HG03565 (cell line): ENCODE measurements at regions not wholly inside any gene's neighbourhood (a gene's known extent, or its start where the extent isn't known, plus 50 kb on each side); places are given as distances from the start of the nearest gene placed in this dataset.
"Not testable (repeated sequence)": the region's sequence is repeated elsewhere in the genome, so short reads cannot be mapped to it uniquely, and the experiment has no call there.

Experiments used
- ATAC-seq: cut with Tn5 transposase; IDR thresholded peaks from one replicate; pipeline ENCODE4 v1.9.1; 2021; ENCODE audit warnings: mild to moderate bottlenecking, moderate library complexity; ENCODE audit not compliant: unreplicated experiment

DNA sequence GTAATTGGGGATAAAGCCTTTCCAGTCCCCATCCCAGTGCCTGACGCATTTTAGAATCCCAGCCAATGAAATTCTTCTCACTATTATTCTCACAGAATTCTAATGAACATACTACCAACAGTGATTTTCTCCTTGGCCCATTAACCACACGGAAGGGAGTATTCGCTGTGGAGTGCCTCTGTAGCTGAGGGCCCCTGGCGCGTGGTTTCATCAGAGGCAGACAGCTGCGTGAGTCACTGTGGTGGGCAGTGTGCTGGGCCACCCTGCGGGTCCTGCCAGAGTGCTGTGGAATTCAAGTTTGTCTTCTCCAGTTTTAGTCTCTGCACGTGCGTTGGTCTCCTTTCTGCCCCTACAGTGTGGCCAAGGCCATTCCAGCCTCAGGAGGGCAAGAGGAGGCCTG is 335.4 kb upstream of the FAT1 start:
- no peak for ATAC-seq

DNA sequence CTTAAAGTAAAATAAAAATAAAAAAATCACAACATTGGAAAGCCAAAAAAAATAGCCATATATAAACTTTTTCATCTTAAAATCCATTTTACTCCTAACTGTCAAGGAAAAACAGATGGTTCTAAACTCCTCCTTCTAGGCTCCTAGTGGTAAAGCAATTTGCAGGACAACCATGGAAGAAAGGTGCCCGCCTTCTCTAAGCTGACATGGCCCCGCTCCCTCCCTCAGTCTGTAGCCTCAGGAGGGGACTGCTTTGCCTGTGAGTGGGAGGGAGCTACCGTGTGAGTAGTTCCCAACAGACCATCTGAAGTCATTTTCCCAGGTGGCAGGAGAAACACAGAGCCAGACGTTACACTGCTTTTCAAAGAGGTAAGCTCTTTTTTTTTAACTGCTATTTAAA is 336.2 kb upstream of the FAT1 start:
- no peak for ATAC-seq

DNA sequence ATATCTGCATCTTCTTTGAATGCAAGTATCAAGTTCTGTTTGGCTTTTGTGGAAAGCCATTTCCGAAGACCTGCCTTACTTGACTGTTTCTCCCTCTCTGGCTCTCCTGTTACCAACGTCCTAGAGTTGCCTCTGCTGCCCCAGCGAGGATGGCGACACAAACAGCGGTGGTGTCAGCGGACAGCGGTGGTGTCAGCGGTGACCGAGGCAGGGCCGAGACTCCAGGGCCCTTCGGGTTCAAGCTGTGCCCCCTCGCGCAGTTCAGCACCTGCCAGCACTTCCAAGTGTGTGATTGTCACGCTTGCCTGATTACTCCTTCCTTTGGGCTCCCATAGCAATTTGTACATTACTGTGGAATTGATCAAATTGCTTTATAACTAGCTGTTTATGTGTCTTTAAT is 336.9 kb upstream of the FAT1 start:
- ATAC-seq: no peak

DNA sequence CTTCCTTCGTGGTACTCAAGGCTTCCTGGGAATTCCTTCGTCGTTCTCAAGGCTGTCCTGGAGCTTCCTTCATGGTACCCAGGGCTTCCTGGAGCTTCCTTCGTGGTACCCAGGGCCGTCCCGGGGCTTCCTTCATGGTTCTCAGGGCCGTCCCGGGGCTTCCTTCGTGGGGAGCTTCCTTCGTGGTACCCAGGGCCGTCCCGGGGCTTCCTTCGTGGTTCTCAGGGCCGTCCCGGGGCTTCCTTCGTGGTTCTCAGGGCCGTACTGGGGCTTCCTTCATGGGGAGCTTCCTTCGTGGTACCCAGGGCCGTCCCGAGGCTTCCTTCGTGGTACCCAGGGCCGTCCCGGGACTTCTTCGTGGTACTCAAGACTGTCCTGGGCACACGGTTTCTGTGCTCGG is 339.6 kb upstream of the FAT1 start:
- no peak for ATAC-seq

DNA sequence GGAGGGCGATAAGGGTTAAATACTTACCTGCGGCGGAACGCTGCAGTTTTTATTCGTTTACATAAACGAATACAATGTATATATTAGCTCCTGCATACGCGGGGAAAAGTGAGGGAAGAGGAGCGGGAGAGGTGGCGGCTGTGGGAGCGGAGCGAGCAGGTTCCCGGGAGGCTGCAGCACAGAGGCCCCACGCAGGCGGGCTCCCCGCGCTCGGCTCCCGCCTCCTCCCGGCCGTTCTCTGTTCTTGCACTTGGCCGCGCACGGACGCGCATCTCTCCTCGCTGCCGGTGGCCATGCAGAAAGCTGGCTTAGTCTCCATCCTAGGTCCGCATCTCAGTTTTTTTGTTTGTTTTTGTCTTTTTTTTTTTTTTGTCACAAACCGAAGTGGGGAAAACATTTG is 340.4 kb upstream of the FAT1 start:
- ATAC-seq: no peak

DNA sequence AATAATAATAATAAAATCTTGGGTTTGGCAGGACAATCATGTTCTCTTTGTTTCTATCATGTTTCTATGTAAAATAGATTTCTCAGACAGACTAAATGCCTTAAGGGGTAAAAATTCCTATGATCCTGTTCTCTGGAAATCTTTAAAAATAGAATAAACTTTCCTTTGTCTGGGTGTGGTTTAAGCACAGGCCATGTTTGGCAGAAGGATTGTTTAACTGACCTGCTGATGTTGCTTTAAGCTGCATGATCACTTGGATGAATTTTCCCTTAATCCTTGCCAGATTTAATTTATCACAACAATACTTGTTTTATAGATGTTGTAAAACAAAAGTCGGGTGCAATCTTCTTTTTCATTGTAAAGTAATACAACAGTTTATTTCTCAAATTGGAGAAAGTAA is 341.7 kb upstream of the FAT1 start:
- no peak for ATAC-seq

DNA sequence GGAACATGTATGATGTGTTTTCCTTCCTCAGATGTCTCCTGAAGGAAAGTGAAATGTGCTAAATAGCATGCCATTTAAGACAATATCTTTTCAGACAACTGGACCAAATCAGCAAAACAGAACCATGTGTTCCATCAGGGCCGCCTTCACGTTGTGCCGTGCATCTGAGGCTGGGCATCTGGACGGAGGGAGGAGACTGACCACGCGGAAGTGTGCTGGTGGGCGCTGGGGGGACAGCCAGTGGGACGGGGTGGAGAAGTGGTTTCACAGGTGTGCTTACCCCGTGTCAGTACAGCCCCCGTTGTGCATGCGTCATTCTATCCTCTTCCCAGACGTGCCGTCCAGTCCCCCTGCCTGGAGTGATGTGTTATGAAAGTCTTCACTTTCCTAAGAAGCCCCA is 342.1 kb upstream of the FAT1 start:
- no peak for ATAC-seq

DNA sequence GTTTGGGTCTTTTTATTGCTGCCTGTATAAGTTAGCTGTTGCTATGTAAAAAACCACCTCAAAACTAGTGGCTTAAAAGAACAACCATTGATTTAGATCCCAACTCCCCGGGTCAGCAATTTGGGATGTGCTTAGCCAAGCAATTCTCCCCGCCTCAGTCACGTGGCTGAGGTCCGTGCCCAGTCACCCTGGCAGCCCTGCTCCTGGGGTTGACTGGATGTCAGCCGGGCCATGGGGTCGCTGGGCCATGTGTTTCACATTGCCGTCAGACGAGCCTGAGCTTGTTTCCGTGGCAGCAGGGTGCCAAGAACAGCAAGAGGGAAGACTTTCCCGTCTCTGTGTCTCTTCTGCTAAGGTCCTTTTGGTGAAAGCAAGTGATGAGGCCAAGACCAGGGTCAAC is 345.7 kb upstream of the FAT1 start:
- ATAC-seq: no peak

DNA sequence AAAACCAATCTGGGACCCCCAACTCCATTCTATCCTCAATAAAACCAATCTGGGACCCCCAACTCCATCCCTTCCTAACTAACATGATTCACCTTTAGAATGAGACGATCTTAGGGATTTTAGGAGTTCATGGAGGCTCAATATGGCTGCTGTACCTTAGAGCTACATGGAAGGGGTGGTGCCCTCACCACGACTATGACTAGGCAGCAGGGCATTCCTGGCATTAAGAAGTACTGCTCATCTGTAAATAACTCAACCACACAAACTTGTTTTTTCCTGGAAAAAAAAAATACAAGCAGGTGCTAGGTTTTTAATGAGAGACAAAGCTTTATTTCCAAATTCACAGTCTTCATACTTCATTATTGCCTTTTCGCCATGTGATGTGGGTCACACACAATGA is 346.5 kb upstream of the FAT1 start:
- no peak for ATAC-seq

DNA sequence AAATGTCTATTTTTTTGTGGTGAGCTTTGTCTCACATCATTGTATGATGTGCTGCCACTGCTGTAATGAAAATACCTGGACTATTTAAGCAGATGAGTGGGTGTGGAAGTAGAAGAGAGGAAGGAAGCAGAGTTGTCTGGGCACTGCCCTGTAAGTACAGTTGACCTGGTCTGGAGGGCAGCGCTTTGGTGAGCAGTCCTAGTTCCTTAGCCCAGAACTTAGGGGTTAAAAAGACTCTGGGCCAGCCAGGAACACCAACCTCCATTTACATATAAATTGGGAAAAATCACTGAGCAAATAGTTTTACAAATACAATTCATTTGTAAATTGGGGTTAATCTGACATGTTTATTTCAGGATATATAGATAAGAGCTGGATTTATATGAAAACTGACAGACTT is 347.1 kb upstream of the FAT1 start:
- ATAC-seq: no peak

DNA sequence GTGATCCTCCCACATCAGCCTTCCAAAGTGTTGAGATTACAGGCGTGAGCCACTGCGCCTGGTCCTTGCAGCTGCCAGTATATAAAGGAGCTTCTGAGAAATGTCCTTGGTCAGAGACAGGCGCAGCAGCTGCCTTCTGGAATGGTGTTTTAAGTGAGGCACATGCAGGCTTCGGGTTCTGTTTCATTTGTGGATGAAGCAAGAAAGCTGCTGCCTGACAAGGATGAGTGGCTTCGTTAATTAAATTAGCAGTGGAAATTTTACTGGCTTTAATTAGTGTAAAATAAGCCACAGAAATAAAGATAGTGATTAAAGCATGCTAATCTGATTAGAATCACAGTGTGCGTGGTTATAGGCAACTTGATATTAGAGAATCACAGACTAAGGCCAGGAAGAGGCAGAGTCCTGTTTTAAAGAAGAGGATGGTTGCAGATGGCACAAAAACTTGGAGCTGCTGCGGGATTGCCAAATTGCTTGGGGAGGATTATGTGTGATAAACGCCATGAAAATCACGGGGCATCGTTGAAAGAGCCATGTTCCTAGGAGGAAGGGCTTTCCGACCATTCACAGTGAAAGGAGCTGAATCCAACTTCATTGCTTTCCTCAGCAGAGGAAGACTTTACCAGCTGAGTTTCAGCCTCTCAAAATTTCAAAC is 348.4 kb upstream of the FAT1 start:
- no peak for ATAC-seq

DNA sequence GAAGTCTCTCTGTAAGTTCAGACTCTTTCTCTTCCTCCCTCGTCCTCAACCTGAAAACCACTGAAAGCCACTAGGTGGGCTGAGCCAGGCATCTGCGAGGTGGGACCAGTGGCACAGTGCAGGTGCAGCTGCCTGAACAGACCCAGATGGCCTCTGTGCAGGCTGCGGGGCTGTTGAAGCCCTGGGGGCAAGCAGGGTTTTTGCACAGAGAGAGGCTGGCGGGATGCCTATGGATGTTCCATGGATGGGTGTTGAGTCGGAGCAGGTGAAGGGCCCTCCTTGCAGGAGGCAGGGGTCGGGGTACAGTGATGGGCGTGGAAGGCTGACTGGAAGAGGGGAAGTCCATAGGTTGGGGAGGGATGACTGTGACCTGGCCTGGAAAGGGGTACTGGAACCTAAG is 350.2 kb upstream of the FAT1 start:
- ATAC-seq: no peak

DNA sequence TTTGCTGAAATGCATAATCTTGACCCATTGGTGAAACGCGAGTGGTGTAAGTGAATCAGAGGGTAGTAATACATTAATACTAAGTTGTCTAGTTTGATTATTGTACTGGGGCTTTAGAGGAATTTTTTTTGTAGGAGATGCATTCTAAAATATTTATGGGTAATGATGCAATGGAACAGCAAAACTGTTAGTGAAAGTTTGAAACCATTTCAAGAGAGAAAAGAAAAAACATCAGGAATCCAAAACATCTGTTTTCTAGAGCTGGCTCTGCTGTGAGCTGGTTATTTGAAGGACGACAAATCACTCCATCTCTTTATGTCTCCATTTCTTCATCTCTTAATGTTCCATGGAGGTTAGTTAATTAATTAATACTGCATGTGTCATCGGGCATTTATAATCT is 351.9 kb upstream of the FAT1 start:
- no peak for ATAC-seq

DNA sequence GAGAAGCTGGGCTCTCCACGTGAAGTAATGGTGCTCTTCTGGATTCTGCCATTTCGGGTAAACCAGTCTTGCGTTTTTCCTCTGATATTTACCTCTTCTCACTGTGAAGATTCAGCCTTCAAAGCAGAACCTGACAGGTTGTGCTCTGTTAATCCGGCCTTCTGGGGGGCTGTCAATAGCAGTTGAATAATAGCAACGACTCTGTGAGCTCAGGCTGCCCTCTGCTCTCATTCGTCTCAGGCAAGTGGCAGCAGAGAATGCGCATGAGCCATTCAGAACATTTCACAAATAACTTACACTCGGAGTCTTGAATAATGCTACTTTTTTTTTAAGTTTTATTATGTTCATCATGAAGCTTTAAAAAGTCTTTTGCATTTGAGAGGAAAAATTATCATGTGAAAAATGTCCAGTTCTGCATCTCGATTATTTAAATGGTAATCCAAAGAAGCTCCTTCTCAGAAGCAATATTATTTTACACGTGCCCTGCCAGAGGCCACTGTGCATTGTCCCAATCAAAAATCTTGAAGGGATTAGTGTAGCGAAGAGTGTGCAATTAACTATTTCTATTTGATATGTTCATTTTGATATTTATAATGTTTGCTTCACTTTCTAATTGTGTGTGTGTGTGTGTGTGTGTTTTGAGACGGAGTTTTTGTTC is 354.2 kb upstream of the FAT1 start:
- ATAC-seq: no peak

DNA sequence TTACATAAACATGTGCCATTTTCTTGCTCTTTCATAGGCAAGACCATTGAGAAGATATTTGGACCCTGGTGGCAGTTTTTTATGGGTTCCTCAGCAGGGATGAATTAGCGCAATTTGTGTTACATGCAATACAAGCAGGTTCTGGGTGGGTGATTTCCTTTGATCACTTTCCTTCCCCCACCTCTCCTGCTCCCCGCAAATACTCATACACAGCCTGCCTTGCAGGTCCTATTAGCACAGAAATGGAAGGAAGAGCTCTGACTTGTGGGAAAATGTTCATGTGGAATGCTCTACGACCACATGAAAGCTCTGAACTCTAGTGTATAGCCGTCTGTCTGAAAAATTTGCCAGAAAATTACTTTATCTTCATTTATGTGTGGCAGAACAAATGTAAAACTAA is 361.0 kb upstream of the FAT1 start:
- ATAC-seq: no peak

DNA sequence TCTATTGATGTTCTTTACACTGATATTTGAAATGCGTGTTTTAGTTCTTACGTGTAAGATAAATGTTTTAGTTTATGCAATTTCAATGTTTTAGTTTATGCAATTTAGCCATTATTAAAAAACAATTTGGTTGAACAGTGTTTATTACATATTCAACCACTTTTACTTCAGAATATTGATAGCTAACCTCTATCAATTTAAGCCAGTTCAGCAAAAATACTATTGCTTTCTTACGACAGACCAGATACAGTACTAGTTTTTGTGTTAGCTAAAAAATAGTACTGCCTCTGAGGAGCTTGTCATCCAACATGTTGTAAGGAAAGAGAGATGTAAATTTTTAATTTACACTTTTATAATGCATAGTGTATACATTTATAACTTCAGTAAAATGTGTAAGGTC is 361.7 kb upstream of the FAT1 start:
- no peak for ATAC-seq

DNA sequence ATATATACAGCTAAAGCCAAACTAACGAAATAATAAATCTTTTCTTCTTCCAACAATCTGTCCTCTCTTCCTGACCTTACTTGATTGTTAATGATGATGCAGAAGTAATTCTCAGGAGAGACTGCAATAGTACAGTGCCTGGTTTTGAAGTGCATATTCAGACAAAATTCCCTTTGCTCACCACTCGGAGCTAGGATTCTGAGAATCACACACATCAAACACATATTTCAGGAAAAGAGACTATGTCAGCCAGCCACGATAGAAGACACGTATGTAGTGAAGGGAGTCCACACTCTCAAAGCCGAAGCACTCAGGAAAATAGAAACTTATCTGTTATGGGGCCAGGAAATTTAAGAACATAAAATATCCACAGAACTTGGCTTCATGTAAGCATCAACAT is 362.5 kb upstream of the FAT1 start:
- ATAC-seq: no peak

DNA sequence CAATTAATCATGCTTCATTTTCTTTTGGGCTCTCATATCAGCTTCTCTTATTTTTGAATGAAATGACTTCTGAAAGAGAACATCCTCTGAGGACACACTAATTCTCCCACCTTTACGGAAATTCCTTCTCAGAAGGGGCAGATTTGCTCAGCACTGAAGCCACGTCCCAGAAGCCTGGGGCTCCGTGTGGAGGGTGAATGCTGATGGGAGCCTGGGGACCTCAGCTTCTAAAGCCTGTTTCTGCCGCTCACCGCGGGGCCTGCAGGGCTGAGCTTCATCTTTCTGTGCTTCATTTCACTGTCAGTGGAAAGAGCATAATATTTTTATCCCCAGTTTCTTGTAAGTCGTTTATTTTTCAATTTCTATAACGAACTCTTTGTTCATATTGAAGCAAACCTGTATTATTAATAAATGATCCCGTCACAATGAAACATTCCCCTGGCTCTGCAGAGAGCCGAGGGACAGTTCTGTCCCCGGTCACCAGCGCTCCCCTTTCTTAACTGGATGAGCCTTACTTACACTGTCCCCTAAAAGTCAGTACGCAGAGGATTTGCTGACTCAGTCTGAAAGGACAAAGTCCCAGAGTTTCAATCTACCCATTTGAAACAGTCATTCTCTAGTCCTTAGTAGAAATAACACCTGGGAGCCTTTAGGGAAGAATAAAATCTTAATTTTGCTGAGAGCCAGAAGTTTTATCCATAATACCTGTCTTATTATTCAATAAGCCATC is 364.6 kb upstream of the FAT1 start:
- ATAC-seq: no peak

DNA sequence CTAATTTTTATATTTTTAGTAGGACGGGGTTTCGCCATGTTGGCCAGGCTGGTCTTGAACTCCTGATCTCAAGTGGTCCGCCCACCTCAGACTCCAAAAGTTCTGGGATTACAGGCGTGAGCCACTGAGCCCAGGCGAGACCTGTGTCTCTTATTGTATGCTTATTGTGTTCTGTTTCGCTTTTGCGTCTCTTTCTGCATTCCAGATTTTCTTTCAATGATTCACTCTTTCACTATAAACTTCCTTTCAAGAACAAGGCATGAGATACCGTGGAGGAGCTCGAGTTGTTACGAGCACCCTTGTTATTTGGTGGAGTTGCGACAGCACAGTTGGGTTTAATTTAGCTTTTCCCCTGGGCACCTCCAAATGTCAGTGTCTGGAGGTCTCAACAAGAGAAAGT is 366.7 kb upstream of the FAT1 start:
- no peak for ATAC-seq

DNA sequence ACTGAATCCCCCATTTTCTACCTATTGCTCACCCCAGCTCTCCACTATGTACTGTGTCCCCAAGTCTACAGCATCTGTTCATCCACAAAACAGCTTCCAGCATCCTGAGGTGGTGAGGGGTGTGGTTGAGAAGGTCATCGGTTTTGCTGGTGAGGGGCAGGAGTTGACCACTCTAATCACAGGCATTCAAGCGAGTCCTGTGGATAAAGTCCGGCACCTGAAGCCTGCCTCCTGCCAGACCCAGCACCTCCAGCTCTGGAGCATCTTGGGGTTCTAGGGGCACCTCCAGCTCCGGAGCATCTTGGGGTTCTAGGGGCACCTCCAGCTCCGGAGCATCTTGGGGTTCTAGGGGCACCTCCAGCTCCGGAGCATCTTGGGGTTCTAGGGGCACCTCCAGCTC is 367.2 kb upstream of the FAT1 start:
- ATAC-seq: not testable (repeated sequence)

DNA sequence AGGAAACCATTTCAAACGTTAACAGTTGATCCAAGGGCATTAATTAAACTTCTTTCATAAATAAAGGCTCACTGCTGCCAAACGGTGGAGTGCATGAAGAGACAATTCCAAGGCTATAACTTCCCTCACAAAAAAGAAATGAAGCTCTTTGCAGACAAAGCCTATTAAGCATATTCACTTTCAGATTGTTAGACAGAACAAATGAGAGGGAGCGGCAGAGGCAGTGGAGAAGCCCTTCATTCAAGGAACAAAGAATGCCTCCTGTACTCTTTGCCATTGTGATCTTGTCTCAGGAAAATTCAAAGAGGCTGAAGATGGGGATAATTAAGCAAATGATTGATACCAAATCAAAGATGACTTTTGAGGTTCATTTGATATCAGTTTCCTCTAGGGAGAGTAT is 370.5 kb upstream of the FAT1 start:
- ATAC-seq: no peak

DNA sequence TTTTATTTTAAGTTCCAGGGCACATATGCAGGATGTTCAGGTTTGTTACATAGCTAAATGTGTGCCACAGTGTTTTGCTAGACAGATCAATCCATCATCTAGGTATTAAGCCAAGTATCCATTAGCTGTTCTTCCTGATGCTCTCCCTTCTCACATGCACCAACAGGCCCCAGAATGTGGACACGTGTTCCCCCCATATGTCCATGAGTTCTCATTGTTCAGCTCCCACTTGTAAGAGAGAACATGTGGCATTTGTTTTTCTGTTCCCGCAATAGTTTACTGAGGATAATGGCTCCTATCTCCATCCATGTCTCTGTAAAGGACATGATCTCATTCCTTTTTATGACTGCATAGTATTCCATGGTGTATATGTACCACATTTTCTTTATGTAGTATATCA is 374.8 kb upstream of the FAT1 start:
- ATAC-seq: no peak

DNA sequence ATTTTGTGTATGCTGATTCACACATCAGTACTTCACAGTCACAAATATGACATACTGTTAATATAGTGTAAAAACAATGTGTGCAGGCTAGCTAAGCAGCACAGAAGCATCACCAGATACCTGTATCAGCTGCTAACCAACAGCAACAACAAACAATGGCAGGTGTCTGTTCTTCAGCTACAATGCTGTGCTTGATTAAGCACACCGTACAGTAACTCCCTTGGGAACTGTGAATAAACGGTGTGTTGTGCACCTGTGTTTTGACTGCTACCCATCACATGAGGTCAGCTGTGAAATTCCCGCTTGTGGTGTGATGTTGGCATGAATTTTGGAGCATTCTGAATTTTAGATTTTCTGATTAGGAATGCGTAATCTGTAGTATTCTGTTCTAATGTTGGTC is 379.7 kb upstream of the FAT1 start:
- no peak for ATAC-seq
